ENCODE measurements at regions not wholly inside any gene's neighbourhood (a gene's known extent, or its start where the extent isn't known, plus 50 kb on each side); places are given as distances from the start of the nearest gene placed in this dataset.
"Not testable (repeated sequence)": the region's sequence is repeated elsewhere in the genome, so short reads cannot be mapped to it uniquely, and the experiment has no call there.

DNA sequence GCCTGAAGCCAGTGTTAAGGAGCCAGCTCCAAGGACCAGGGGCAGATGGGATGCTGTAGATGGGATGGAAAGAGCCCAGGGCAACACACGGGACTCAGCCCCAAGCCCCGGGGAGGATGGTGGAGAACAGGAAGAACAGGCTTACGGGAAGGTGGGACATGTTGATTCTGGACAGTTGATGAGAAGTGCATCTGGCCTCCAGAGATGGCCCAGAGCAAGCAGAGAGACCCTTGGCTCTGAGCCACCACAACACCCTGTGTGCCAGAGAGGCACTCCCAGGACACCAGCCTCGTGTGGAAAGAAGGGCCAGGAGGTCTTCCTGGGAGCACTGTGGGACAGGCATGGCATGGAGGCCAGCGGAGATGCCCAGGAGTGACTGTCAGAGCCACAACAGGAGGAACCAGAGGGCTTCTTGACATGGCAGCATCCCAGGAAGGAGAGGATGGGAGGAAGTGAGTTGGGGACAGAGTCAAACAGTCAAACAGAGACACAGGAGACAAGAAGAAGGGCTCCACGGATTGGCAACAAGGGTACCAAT, 156.3 kb upstream of the MVB12B start:
- TF ChIP-seq POLR2A (IDR thresholded peaks at IDR 0.05) = no peak
- H3K36me3 ChIP-seq (replicated peaks in 1 of 2) = no peaks in the 10 kb centered on the region
- 75 to 85% (median 79%) methylated on average over 6 of the region's 6 CpGs for WGBS, 4 donors
- no peaks in the 10 kb centered on the region for H3K4me1 ChIP-seq (replicated peaks in 1 of 2)
- H3K27me3 ChIP-seq = peaks cover 7% of the 10 kb centered on the region
- peak in 3 of 7 donors; percentile 3 to 17 (median 4) for DNase-seq
- no peak overlapping the region for H3K4me3 ChIP-seq
- no peaks in the 10 kb centered on the region for H3K9me3 ChIP-seq (replicated peaks in 1 of 3)
- intact Hi-C loops (cut with DNase I) = no loop called here
- H3K27ac ChIP-seq = no peak overlapping the region

- Histone ChIP-seq H3K9me3 (replicated peaks in 1 of 3) (no peaks in the 10 kb centered on the region), H3K27ac (no peak overlapping the region), H3K4me3 (no peak overlapping the region), H3K4me1 (replicated peaks in 1 of 2) (no peaks in the 10 kb centered on the region), H3K36me3 (replicated peaks in 1 of 2) (no peaks in the 10 kb centered on the region), H3K27me3 (peaks cover 7% of the 10 kb centered on the region)
- 91 to 95% (median 94%) methylated on average over 8 of the region's 8 CpGs for WGBS, 4 donors
- no peak for TF ChIP-seq POLR2A (IDR thresholded peaks at IDR 0.05)
- no peak for TF ChIP-seq CTCF (IDR thresholded peaks at IDR 0.05)
- peak in 2 of 7 donors; percentile 2 for DNase-seq
- intact Hi-C loops (cut with DNase I) = no loop called here
Measured at GRCh38 chr9:126171641-126172040, 155.0 kb upstream of the MVB12B start.

GRCh38 chr9:126173401-126173800, 153.2 kb upstream of the MVB12B start:
- H3K27me3 ChIP-seq = peaks cover 7% of the 10 kb centered on the region
- no peaks in the 10 kb centered on the region for H3K9me3 ChIP-seq (replicated peaks in 1 of 3)
- 84 to 91% (median 87%) methylated on average over 6 to 7 of the region's 7 CpGs for WGBS, 4 donors
- H3K4me1 ChIP-seq (replicated peaks in 1 of 2) = no peaks in the 10 kb centered on the region
- TF ChIP-seq POLR2A (IDR thresholded peaks at IDR 0.05) (no peak), CTCF (IDR thresholded peaks at IDR 0.05) (no peak)
- no peaks in the 10 kb centered on the region for H3K36me3 ChIP-seq (replicated peaks in 1 of 2)
- peak in 2 of 7 donors; percentile 7 to 9 for DNase-seq
- no peak overlapping the region for H3K27ac ChIP-seq
- intact Hi-C loops (cut with DNase I) = no loop called here
- no peak overlapping the region for H3K4me3 ChIP-seq

- no peak overlapping the region for H3K27ac ChIP-seq
- intact Hi-C loops (cut with DNase I) = no loop called here
- 57 to 93% (median 84%) methylated on average over 1 to 4 of the region's 4 CpGs for WGBS, 4 donors
- no peaks in the 10 kb centered on the region for H3K36me3 ChIP-seq (replicated peaks in 1 of 2)
- DNase-seq = peak in 1 of 7 donors; percentile 13
- TF ChIP-seq CTCF (IDR thresholded peaks at IDR 0.05) = no peak
- TF ChIP-seq POLR2A (IDR thresholded peaks at IDR 0.05) = no peak
- H3K27me3 ChIP-seq = peaks cover 7% of the 10 kb centered on the region
- H3K4me3 ChIP-seq = no peak overlapping the region
- no peaks in the 10 kb centered on the region for H3K9me3 ChIP-seq (replicated peaks in 1 of 3)
- no peaks in the 10 kb centered on the region for H3K4me1 ChIP-seq (replicated peaks in 1 of 2)
Measured at GRCh38 chr9:126173929-126174328, 152.7 kb upstream of the MVB12B start.

DNA sequence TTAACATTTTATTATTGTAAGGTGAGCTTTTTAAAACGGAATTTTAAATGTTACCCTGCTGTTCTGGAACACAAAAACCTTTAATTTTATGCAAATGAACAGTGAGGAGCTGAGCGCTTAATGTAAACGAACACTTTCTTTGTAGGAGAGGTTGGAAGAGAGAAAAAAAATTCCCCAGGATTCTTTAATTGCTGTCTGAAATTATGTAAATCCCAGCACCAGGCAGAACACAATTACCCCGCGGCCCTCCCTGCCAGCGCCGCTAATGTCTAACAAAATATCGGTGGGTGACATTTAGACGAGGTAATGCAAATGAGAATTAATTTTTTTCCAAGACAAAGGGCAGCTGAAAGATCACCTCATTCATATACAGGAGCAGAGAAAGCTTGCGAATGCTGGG, 143.4 kb upstream of the MVB12B start:
- H3K36me3 ChIP-seq (replicated peaks in 1 of 2) = no peaks in the 10 kb centered on the region
- no peaks in the 10 kb centered on the region for H3K4me1 ChIP-seq (replicated peaks in 1 of 2)
- no peak overlapping the region for H3K27ac ChIP-seq
- 70 to 79% (median 73%) methylated on average over 10 of the region's 10 CpGs for WGBS, 4 donors
- no peak for DNase-seq
- TF ChIP-seq CTCF (IDR thresholded peaks at IDR 0.05) (no peak), POLR2A (IDR thresholded peaks at IDR 0.05) (no peak)
- intact Hi-C loops (cut with DNase I) = no loop called here
- no peak overlapping the region for H3K4me3 ChIP-seq
- H3K27me3 ChIP-seq = peaks cover 8% of the 10 kb centered on the region
- no peaks in the 10 kb centered on the region for H3K9me3 ChIP-seq (replicated peaks in 1 of 3)

DNA sequence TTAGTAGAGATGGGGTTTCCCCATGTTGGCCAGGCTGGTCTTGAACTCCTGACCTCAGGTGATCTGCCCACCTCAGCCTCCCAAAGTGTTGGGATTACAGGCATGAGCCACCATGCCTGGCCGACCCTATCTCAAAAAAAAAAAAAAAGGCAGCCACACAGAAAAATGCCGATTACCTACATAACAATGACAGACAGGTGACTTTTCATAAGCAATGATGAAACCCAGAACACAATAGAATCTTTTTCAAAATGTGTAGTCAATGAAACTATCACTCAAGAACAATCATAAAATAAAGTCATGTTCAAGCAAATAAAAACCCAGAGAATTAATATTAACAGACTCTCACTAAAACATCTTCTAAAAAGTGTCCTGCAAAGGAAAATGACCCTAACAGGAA, 135.6 kb upstream of the MVB12B start:
- H3K27me3 ChIP-seq; intact Hi-C loops (cut with DNase I); H3K4me1 ChIP-seq (replicated peaks in 1 of 2); H3K36me3 ChIP-seq (replicated peaks in 1 of 2); DNase-seq; H3K27ac ChIP-seq; H3K9me3 ChIP-seq (replicated peaks in 1 of 3); H3K4me3 ChIP-seq: not testable (repeated sequence)
- WGBS, 4 donors = 71 to 95% (median 81%) methylated on average over 2 of the region's 2 CpGs
